ENCODE measurements at regions not wholly inside any gene's neighbourhood (a gene's known extent, or its start where the extent isn't known, plus 50 kb on each side); places are given as distances from the start of the nearest gene placed in this dataset.

GRCh38 chr1:30507401-30508174, 215.8 kb downstream of the MATN1 start:
- TF ChIP-seq CTCF (IDR thresholded peaks at IDR 0.05) (no peak), POLR2A (IDR thresholded peaks at IDR 0.05) (no peak)

Measured in thyroid gland (tissue), 4 donors.